SK-N-SH (cell line): ENCODE measurements at regions not wholly inside any gene's neighbourhood (a gene's known extent, or its start where the extent isn't known, plus 50 kb on each side); places are given as distances from the start of the nearest gene placed in this dataset.

Source experiments
- CTCF ChIA-PET: fragments of 300-600, 350-600 bp; formaldehyde crosslinking; extraction: SDS; loops from one replicate; lab custom pipeline; 2021; lab: Yijun Ruan, JAX
- POLR2A ChIA-PET: fragments of 350-600 bp; sonication (Branson Sonifier 250); formaldehyde crosslinking; extraction: SDS; loops from one replicate; lab custom pipeline; 2020; ENCODE audit warnings: antibody characterized with exemption, inconsistent platforms; lab: Yijun Ruan, JAX
- DNase-seq: peaks from one replicate; pipeline ENCODE4 v3.0.0; 2012
- H2AFZ ChIP-seq: fragments of 200-600 bp; sonication (generic); 2 replicates; pipeline ENCODE4 v1.8.1; 2016; ENCODE audit warnings: antibody characterized with exemption, mild to moderate bottlenecking, low read depth
- H3F3A ChIP-seq: fragments of 200-600 bp; sonication (generic); replicated peaks from 2 replicates; pipeline ENCODE3; 2016; ENCODE audit warnings: antibody characterized with exemption, mild to moderate bottlenecking; ENCODE audit not compliant: insufficient read depth
- H3K27ac ChIP-seq, 2 experiments: fragments of 200-500 bp in 1 of 2; fragments of 200-600 bp in 1 of 2; sonication (Bioruptor generic) in 1 of 2; sonication (generic), shearing (Covaris generic) in 1 of 2; 2 replicates each; pipeline versions ENCODE4 v1.5.1 to v1.6.1; 2014 to 2016; ENCODE audit warnings: low read depth in 2 of 2, inconsistent platforms in 1 of 2, low read length in 1 of 2, mild to moderate bottlenecking in 1 of 2, mixed read lengths in 1 of 2
- H3K27me3 ChIP-seq: fragments of 200-600 bp; sonication (generic), shearing (Covaris generic); 2 replicates; pipeline ENCODE4 v1.6.1; 2016; ENCODE audit warnings: mixed run types; ENCODE audit not compliant: insufficient read depth
- H3K36me3 ChIP-seq, 2 experiments: fragments of 200-500 bp in 1 of 2; fragments of 200-600 bp in 1 of 2; sonication (Bioruptor generic) in 1 of 2; sonication (generic) in 1 of 2; replicated peaks in 1 of 2; 2 replicates each; pipeline versions ENCODE3 to v1.5.1; 2014 to 2016; ENCODE audit warnings: low read length in 1 of 2, mild to moderate bottlenecking in 1 of 2; ENCODE audit not compliant: insufficient read depth in 2 of 2, control insufficient read depth in 1 of 2
- H3K4me1 ChIP-seq, 2 experiments: fragments of 200-500 bp in 1 of 2; fragments of 200-600 bp in 1 of 2; sonication (Bioruptor generic) in 1 of 2; sonication (generic), shearing (Covaris generic) in 1 of 2; 2 replicates each; pipeline versions ENCODE4 v1.5.1 to v1.6.1; 2014 to 2016; ENCODE audit warnings: low read depth in 1 of 2, low read length in 1 of 2, mixed run types in 1 of 2; ENCODE audit not compliant: insufficient read depth in 2 of 2, control insufficient read depth in 1 of 2
- H3K4me2 ChIP-seq: fragments of 200-600 bp; sonication (generic), shearing (Covaris generic); 2 replicates; pipeline ENCODE4 v1.6.1; 2017; ENCODE audit warnings: mixed run types
- H3K4me3 ChIP-seq, 2 experiments: fragments of 200-500 bp in 1 of 2; fragments of 200-600 bp in 1 of 2; sonication (Bioruptor generic) in 1 of 2; sonication (generic), shearing (Covaris generic) in 1 of 2; 2 replicates each; pipeline versions ENCODE4 v1.5.1 to v1.8.1; 2014 to 2016; ENCODE audit warnings: low read depth in 2 of 2, inconsistent platforms in 1 of 2, low read length in 1 of 2, mild to moderate bottlenecking in 1 of 2, mixed read lengths in 1 of 2, moderate library complexity in 1 of 2
- H3K79me2 ChIP-seq: fragments of 200-600 bp; sonication (generic); 2 replicates; pipeline ENCODE4 v1.8.1; 2017; ENCODE audit warnings: mild to moderate bottlenecking; ENCODE audit not compliant: insufficient read depth
- H3K9ac ChIP-seq: fragments of 200-600 bp; sonication (generic); 2 replicates; pipeline ENCODE4 v1.6.1; 2017; ENCODE audit warnings: mixed run types
- H3K9me2 ChIP-seq: fragments of 200-600 bp; sonication (generic); 2 replicates; pipeline ENCODE4 v1.6.1; 2017; ENCODE audit warnings: mixed run types
- H3K9me3 ChIP-seq: fragments of 200-600 bp; sonication (generic); 2 replicates; pipeline ENCODE4 v1.6.1; 2017; ENCODE audit warnings: mixed run types, mild to moderate bottlenecking, moderate library complexity
- H4K20me1 ChIP-seq: fragments of 200-600 bp; sonication (generic); 2 replicates; pipeline ENCODE4 v1.6.1; 2017; ENCODE audit warnings: mild to moderate bottlenecking, mixed run types; ENCODE audit not compliant: insufficient read depth
- CHD2 ChIP-seq: fragments of 150-350 bp; IDR thresholded peaks from 2 replicates; pipeline ENCODE4 v1.6.1; 2018; ENCODE audit warnings: low read length; ENCODE audit not compliant: partially characterized antibody
- CTCF ChIP-seq: fragments of 200-600 bp; sonication (generic); IDR thresholded peaks from 2 replicates; pipeline ENCODE4 v1.6.1; 2017; ENCODE audit warnings: antibody characterized with exemption, mild to moderate bottlenecking, moderate library complexity
- EP300 ChIP-seq, 2 experiments: IDR thresholded peaks; 2 replicates each; pipeline versions ENCODE4 v1.4.0 to v1.6.1; 2012; ENCODE audit warnings: borderline replicate concordance in 1 of 2, low read depth in 1 of 2, low read length in 1 of 2
- EZH2phosphoT487 ChIP-seq: fragments of 200-600 bp; sonication (generic); IDR thresholded peaks from 2 replicates; pipeline ENCODE4 v1.6.1; 2017; ENCODE audit warnings: low read depth, mixed run types, mild to moderate bottlenecking, antibody characterized with exemption, moderate library complexity, borderline replicate concordance
- FOSL2 ChIP-seq: IDR thresholded peaks from 2 replicates; pipeline ENCODE4 v1.4.0; 2012; ENCODE audit warnings: low read depth, mild to moderate bottlenecking, moderate library complexity, borderline replicate concordance
- FOXJ3 ChIP-seq: sonication (generic); formaldehyde crosslinking; IDR thresholded peaks from 2 replicates; pipeline ENCODE4 v1.5.1; 2020; ENCODE audit warnings: mild to moderate bottlenecking, missing genetic modification reagents
- FOXM1 ChIP-seq: IDR thresholded peaks from 2 replicates; pipeline ENCODE4 v1.4.0; 2012; ENCODE audit warnings: low read depth, mild to moderate bottlenecking
- GABPA ChIP-seq: IDR thresholded peaks from 2 replicates; pipeline ENCODE4 v1.4.0; 2012; ENCODE audit warnings: low read depth, mild to moderate bottlenecking
- GATA2 ChIP-seq: sonication (generic); formaldehyde crosslinking; IDR thresholded peaks from 2 replicates; pipeline ENCODE4 v1.5.0; 2020; ENCODE audit warnings: mild to moderate bottlenecking, missing genetic modification reagents
- JUND ChIP-seq: IDR thresholded peaks from 2 replicates; pipeline ENCODE4 v1.4.0; 2012
- MXI1 ChIP-seq: IDR thresholded peaks from 2 replicates; pipeline ENCODE4 v1.6.1; 2012; ENCODE audit warnings: mild to moderate bottlenecking, low read depth, low read length, improper control_type of control experiment
- NFIC ChIP-seq: IDR thresholded peaks from 2 replicates; pipeline ENCODE4 v1.4.0; 2012; ENCODE audit warnings: borderline replicate concordance
- PBX3 ChIP-seq: IDR thresholded peaks from 2 replicates; pipeline ENCODE4; 2012
- POLR2AphosphoS5 ChIP-seq: IDR thresholded peaks from 2 replicates; pipeline ENCODE4 v1.6.1; 2012; ENCODE audit warnings: low read depth, low read length
- RAD21 ChIP-seq: IDR thresholded peaks from 2 replicates; pipeline ENCODE4 v1.6.1; 2012; ENCODE audit warnings: mild to moderate bottlenecking, low read length
- RCOR1 ChIP-seq: fragments of 150-350 bp; IDR thresholded peaks from 2 replicates; pipeline ENCODE4 v1.6.1; 2017; ENCODE audit warnings: antibody characterized with exemption, low read length
- REST ChIP-seq: IDR thresholded peaks from 2 replicates; pipeline ENCODE4 v1.6.1; 2012; ENCODE audit warnings: mild to moderate bottlenecking, low read depth, low read length, moderate library complexity
- RFX5 ChIP-seq: IDR thresholded peaks from 2 replicates; pipeline ENCODE4 v1.6.1; 2012; ENCODE audit warnings: mild to moderate bottlenecking, improper control_type of control experiment, low read length
- RXRA ChIP-seq: IDR thresholded peaks from 2 replicates; pipeline ENCODE4 v1.4.0; 2012; ENCODE audit warnings: low read depth, mild to moderate bottlenecking, borderline replicate concordance
- TAF1 ChIP-seq: IDR thresholded peaks from 2 replicates; pipeline ENCODE4 v1.6.1; 2012; ENCODE audit warnings: low read depth, mild to moderate bottlenecking, low read length, moderate library complexity, borderline replicate concordance
- TCF12 ChIP-seq: IDR thresholded peaks from 2 replicates; pipeline ENCODE4 v1.4.0; 2012
- TEAD4 ChIP-seq: IDR thresholded peaks from 2 replicates; pipeline ENCODE4 v1.4.0; 2012; ENCODE audit warnings: mild to moderate bottlenecking, borderline replicate concordance; ENCODE audit not compliant: insufficient read depth
- YY1 ChIP-seq: IDR thresholded peaks from 2 replicates; pipeline ENCODE4 v1.4.0; 2012; ENCODE audit warnings: low read depth, mild to moderate bottlenecking
- ZBTB33 ChIP-seq: IDR thresholded peaks from 2 replicates; pipeline ENCODE4 v1.4.0; 2012; ENCODE audit warnings: low read depth, borderline replicate concordance
- WGBS: methylation state at CpG from one replicate; pipeline ENCODE4 v1.1.6; 2017; ENCODE audit warnings: low lambda C conversion rate; 5-methylcytosine and 5-hydroxymethylcytosine counted together
- TF ChIP-seq, protein P1 (sequence below): IDR thresholded peaks from 2 replicates; pipeline ENCODE4 v1.4.0; 2012; ENCODE audit warnings: low read depth, borderline replicate concordance
- TF ChIP-seq, protein P2 (sequence below): IDR thresholded peaks from 2 replicates; pipeline ENCODE4 v1.4.0; 2012; ENCODE audit warnings: low read depth

DNA sequence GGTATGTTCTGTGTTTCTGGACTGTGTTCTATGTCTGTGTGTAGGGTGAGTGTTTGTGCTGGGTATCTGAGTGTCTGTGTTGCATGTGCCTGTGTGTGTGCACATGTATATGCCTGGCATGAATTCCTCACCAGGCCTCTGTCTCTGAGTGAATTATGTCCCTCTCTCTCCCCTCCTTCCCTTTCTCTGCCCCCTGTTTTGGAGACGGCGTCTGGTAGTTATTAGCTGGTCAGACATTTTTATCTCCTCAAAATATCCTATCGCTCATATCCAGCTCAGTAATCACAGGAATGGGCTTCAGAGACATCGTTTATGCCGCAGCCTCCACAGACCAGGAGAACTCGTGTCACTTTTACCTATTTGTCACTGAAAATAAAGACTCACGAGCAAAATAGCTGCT, 483.2 kb upstream of the BRINP1 start:
- 5% methylated on average over 7 of the region's 7 CpGs for WGBS
- Histone ChIP-seq H3K4me3 (no peak overlapping the region), H3K27me3 (no peaks in the 10 kb centered on the region), H3K4me1 (peaks cover 0 to 11% of the 10 kb centered on the region in 2 experiments; a peak in 1 of 4 replicates), H2AFZ (no peak overlapping the region), H3K9me2 (no peaks in the 10 kb centered on the region), H3K9ac (no peak overlapping the region), H3K79me2 (no peaks in the 10 kb centered on the region), H3K27ac (peak overlapping the region in 1 of 2 experiments; percentile 70; a peak in 2 of 4 replicates), H3K4me2 (no peak overlapping the region), H4K20me1 (no peaks in the 10 kb centered on the region), H3K9me3 (no peaks in the 10 kb centered on the region), H3F3A (no peaks in the 10 kb centered on the region), H3K36me3 (no peaks in the 10 kb centered on the region)
- POLR2A ChIA-PET, result no interaction called here
- CTCF ChIA-PET, result interaction anchor here (1.0 kb wide), 1 partner anchor 439 kb away, joined by 3 read pairs; no protein-coding TSS in a partner anchor
- DNase-seq, result peak; percentile 66
- no peak for TF ChIP-seq FOXM1
- peak in 1 of 2 experiments; percentile 72; a peak in 2 of 4 replicates for TF ChIP-seq EP300 (IDR thresholded peaks at IDR 0.05; ENCODE audit: borderline replicate concordance in 1 of 2, low read depth in 1 of 2, low read length in 1 of 2)
- TF ChIP-seq FOXJ3 (CRISPR knock-in tag), result no peak; the same call in 1 of the 2 replicates
- TF ChIP-seq, protein P1, sequence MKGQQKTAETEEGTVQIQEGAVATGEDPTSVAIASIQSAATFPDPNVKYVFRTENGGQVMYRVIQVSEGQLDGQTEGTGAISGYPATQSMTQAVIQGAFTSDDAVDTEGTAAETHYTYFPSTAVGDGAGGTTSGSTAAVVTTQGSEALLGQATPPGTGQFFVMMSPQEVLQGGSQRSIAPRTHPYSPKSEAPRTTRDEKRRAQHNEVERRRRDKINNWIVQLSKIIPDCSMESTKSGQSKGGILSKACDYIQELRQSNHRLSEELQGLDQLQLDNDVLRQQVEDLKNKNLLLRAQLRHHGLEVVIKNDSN, result no peak
- no peak for TF ChIP-seq NFIC
- 0 out of 2 replicates have a peak, but pooled peaks have one; percentile 21 for TF ChIP-seq RAD21
- TF ChIP-seq CTCF, result no peak
- peak; percentile 65; the same call in 1 of the 2 replicates for TF ChIP-seq RCOR1
- TF ChIP-seq FOSL2, result no peak
- no peak for TF ChIP-seq PBX3
- no peak for TF ChIP-seq EZH2phosphoT487
- peak; percentile 78 for TF ChIP-seq GATA2 (CRISPR knock-in tag)
- TF ChIP-seq TAF1, result no peak
- no peak for TF ChIP-seq TEAD4
- TF ChIP-seq JUND, result no peak
- no peak for TF ChIP-seq REST
- 0 out of 2 replicates have a peak, but pooled peaks have one; percentile 18 for TF ChIP-seq MXI1
- TF ChIP-seq CHD2, result peak; percentile 53
- TF ChIP-seq GABPA, result no peak
- no peak for TF ChIP-seq YY1
- no peak for TF ChIP-seq RXRA
- no peak for TF ChIP-seq RFX5
- no peak for TF ChIP-seq ZBTB33
- TF ChIP-seq TCF12, result no peak
- TF ChIP-seq POLR2AphosphoS5, result no peak
- TF ChIP-seq, protein P2, sequence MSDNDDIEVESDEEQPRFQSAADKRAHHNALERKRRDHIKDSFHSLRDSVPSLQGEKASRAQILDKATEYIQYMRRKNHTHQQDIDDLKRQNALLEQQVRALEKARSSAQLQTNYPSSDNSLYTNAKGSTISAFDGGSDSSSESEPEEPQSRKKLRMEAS, result no peak
